Ishikawa (cell line): ENCODE measurements at regions not wholly inside any gene's neighbourhood (a gene's known extent, or its start where the extent isn't known, plus 50 kb on each side); places are given as distances from the start of the nearest gene placed in this dataset.
A peak's percentile ranks its signal among the peaks of the same experiment; 100 is the strongest.

Experiments
- CEBPB ChIP-seq: IDR thresholded peaks from 2 replicates; pipeline ENCODE4 v1.6.1; 2012
- CREB1 ChIP-seq: IDR thresholded peaks from 2 replicates; pipeline ENCODE4 v1.6.1; 2012; ENCODE audit warnings: low read depth
- EGR1 ChIP-seq: IDR thresholded peaks from 2 replicates; pipeline ENCODE4 v1.6.1; 2012
- EP300 ChIP-seq: IDR thresholded peaks from 2 replicates; pipeline ENCODE4 v1.6.1; 2012; ENCODE audit warnings: borderline replicate concordance
- FOXM1 ChIP-seq: IDR thresholded peaks from 2 replicates; pipeline ENCODE4 v1.6.1; 2012; ENCODE audit warnings: low read depth, borderline replicate concordance
- MAX ChIP-seq: IDR thresholded peaks from 2 replicates; pipeline ENCODE4 v1.6.1; 2012
- NFIC ChIP-seq: IDR thresholded peaks from 2 replicates; pipeline ENCODE4 v1.6.1; 2012
- RAD21 ChIP-seq: IDR thresholded peaks from 2 replicates; pipeline ENCODE4 v1.6.1; 2012; ENCODE audit warnings: low read depth
- REST ChIP-seq: IDR thresholded peaks from 2 replicates; pipeline ENCODE4 v1.6.1; 2012; ENCODE audit warnings: low read depth, mild to moderate bottlenecking
- TAF1 ChIP-seq: IDR thresholded peaks from 2 replicates; pipeline ENCODE4 v1.6.1; 2012; ENCODE audit warnings: low read depth, mild to moderate bottlenecking
- TCF12 ChIP-seq: IDR thresholded peaks from 2 replicates; pipeline ENCODE4 v1.6.1; 2012; ENCODE audit warnings: low read depth
- TEAD4 ChIP-seq: IDR thresholded peaks from 2 replicates; pipeline ENCODE4 v1.6.1; 2012
- USF1 ChIP-seq: IDR thresholded peaks from 2 replicates; pipeline ENCODE4 v1.6.1; 2012
- YY1 ChIP-seq: IDR thresholded peaks from 2 replicates; pipeline ENCODE4 v1.6.1; 2012; ENCODE audit warnings: low read depth
- ZBTB7A ChIP-seq: IDR thresholded peaks from 2 replicates; pipeline ENCODE4 v1.6.1; 2012; ENCODE audit warnings: low read depth

DNA sequence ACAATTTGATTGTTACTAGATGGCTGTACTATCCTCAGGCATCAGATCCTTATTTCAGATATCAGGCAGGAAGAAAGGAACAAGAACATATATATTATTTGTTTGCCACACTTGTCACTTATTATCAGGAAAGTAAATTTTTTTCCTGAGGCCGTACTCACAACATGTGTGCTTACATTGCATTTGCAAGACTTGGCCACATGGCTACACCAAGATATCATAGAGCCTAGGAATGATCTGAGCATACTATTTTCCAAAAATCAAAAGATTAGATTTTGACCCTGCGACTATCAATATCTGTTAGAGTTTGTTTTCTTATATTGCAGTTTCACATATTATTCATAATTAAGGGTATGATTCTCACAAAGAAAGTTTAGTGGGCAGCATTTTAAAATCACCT, 426.2 kb upstream of the BCHE start:
- TF ChIP-seq ZBTB7A (no peak), YY1 (no peak), CEBPB (no peak), FOXM1 (no peak), EP300 (no peak), EGR1 (no peak), NFIC (no peak), CREB1 (no peak), TAF1 (no peak), TCF12 (no peak), MAX (no peak), USF1 (no peak), RAD21 (no peak), TEAD4 (no peak), REST (no peak)

DNA sequence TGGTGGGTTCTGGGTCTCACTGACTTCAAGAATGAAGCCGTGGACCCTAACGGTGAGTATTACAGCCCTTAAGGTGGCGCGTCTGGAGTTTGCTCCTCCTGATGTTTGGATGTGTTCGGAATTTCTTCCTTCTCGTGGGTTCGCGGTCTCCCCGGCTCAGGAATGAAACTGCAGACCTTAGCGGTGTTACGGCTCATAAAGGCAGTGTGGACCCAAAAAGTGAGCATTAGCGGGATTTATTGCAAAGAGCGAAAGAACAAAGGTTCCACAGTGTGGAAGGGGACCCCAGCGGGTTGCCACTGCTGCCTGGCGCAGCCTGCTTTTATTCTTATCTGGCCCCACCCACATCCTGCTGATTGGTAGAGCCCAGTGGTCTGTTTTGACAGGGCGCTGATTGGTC, 420.5 kb upstream of the BCHE start:
- TF ChIP-seq EP300 (no peak), EGR1 (no peak), YY1 (no peak)

GRCh38 chr3:166248784-166249183, 411.6 kb upstream of the BCHE start:
- TF ChIP-seq FOXM1 (no peak), EP300 (no peak), CEBPB (no peak), MAX (no peak), TAF1 (no peak), YY1 (no peak), REST (no peak), NFIC (no peak), USF1 (no peak), ZBTB7A (no peak), EGR1 (no peak), CREB1 (no peak), TEAD4 (no peak), RAD21 (no peak), TCF12 (no peak)

DNA sequence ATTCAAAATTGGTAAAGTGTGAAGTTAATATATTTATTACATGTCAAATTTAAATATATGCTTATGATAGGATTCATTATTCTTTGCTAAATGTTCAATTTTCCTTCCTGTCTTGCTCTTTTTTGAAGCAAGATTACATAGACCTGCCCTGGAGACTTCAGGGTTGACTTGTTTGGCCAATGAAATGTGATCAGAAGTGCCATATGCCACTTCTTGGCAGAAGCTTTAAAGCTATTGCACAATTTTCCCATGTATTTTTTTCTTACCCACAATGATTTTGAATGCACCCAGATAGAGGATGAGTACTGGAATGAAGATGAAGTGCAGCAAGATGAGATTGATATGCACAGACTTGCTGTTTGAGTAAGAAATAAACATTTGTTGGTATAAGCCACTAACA, 406.3 kb upstream of the BCHE start:
- TF ChIP-seq CEBPB: peak; percentile 69
- no peak for TF ChIP-seq ZBTB7A

- no peak for TF ChIP-seq EP300
- TF ChIP-seq EGR1: no peak
- no peak for TF ChIP-seq YY1
- no peak for TF ChIP-seq ZBTB7A
- TF ChIP-seq TAF1: no peak
- no peak for TF ChIP-seq MAX
- TF ChIP-seq TEAD4: no peak
- no peak for TF ChIP-seq TCF12
- TF ChIP-seq CREB1: no peak
- no peak for TF ChIP-seq REST
- TF ChIP-seq USF1: no peak
- TF ChIP-seq NFIC: no peak
- no peak for TF ChIP-seq CEBPB
- TF ChIP-seq FOXM1: no peak
- no peak for TF ChIP-seq RAD21
Measured at GRCh38 chr3:166223120-166223519, 385.9 kb upstream of the BCHE start.
